SK-N-SH (cell line): ENCODE measurements at regions not wholly inside any gene's neighbourhood (a gene's known extent, or its start where the extent isn't known, plus 50 kb on each side); places are given as distances from the start of the nearest gene placed in this dataset.

Experiments used
- CTCF ChIA-PET: fragments of 300-600, 350-600 bp; formaldehyde crosslinking; extraction: SDS; loops from one replicate; lab custom pipeline; 2021; lab: Yijun Ruan, JAX
- POLR2A ChIA-PET: fragments of 350-600 bp; sonication (Branson Sonifier 250); formaldehyde crosslinking; extraction: SDS; loops from one replicate; lab custom pipeline; 2020; ENCODE audit warnings: antibody characterized with exemption, inconsistent platforms; lab: Yijun Ruan, JAX
- DNase-seq: peaks from one replicate; pipeline ENCODE4 v3.0.0; 2012
- H2AFZ ChIP-seq: fragments of 200-600 bp; sonication (generic); 2 replicates; pipeline ENCODE4 v1.8.1; 2016; ENCODE audit warnings: antibody characterized with exemption, mild to moderate bottlenecking, low read depth
- H3F3A ChIP-seq: fragments of 200-600 bp; sonication (generic); replicated peaks from 2 replicates; pipeline ENCODE3; 2016; ENCODE audit warnings: antibody characterized with exemption, mild to moderate bottlenecking; ENCODE audit not compliant: insufficient read depth
- H3K27ac ChIP-seq, 2 experiments: fragments of 200-500 bp in 1 of 2; fragments of 200-600 bp in 1 of 2; sonication (Bioruptor generic) in 1 of 2; sonication (generic), shearing (Covaris generic) in 1 of 2; 2 replicates each; pipeline versions ENCODE4 v1.5.1 to v1.6.1; 2014 to 2016; ENCODE audit warnings: low read depth in 2 of 2, inconsistent platforms in 1 of 2, low read length in 1 of 2, mild to moderate bottlenecking in 1 of 2, mixed read lengths in 1 of 2
- H3K27me3 ChIP-seq: fragments of 200-600 bp; sonication (generic), shearing (Covaris generic); 2 replicates; pipeline ENCODE4 v1.6.1; 2016; ENCODE audit warnings: mixed run types; ENCODE audit not compliant: insufficient read depth
- H3K36me3 ChIP-seq, 2 experiments: fragments of 200-500 bp in 1 of 2; fragments of 200-600 bp in 1 of 2; sonication (Bioruptor generic) in 1 of 2; sonication (generic) in 1 of 2; replicated peaks in 1 of 2; 2 replicates each; pipeline versions ENCODE3 to v1.5.1; 2014 to 2016; ENCODE audit warnings: low read length in 1 of 2, mild to moderate bottlenecking in 1 of 2; ENCODE audit not compliant: insufficient read depth in 2 of 2, control insufficient read depth in 1 of 2
- H3K4me1 ChIP-seq, 2 experiments: fragments of 200-500 bp in 1 of 2; fragments of 200-600 bp in 1 of 2; sonication (Bioruptor generic) in 1 of 2; sonication (generic), shearing (Covaris generic) in 1 of 2; 2 replicates each; pipeline versions ENCODE4 v1.5.1 to v1.6.1; 2014 to 2016; ENCODE audit warnings: low read depth in 1 of 2, low read length in 1 of 2, mixed run types in 1 of 2; ENCODE audit not compliant: insufficient read depth in 2 of 2, control insufficient read depth in 1 of 2
- H3K4me2 ChIP-seq: fragments of 200-600 bp; sonication (generic), shearing (Covaris generic); 2 replicates; pipeline ENCODE4 v1.6.1; 2017; ENCODE audit warnings: mixed run types
- H3K4me3 ChIP-seq, 2 experiments: fragments of 200-500 bp in 1 of 2; fragments of 200-600 bp in 1 of 2; sonication (Bioruptor generic) in 1 of 2; sonication (generic), shearing (Covaris generic) in 1 of 2; 2 replicates each; pipeline versions ENCODE4 v1.5.1 to v1.8.1; 2014 to 2016; ENCODE audit warnings: low read depth in 2 of 2, inconsistent platforms in 1 of 2, low read length in 1 of 2, mild to moderate bottlenecking in 1 of 2, mixed read lengths in 1 of 2, moderate library complexity in 1 of 2
- H3K79me2 ChIP-seq: fragments of 200-600 bp; sonication (generic); 2 replicates; pipeline ENCODE4 v1.8.1; 2017; ENCODE audit warnings: mild to moderate bottlenecking; ENCODE audit not compliant: insufficient read depth
- H3K9ac ChIP-seq: fragments of 200-600 bp; sonication (generic); 2 replicates; pipeline ENCODE4 v1.6.1; 2017; ENCODE audit warnings: mixed run types
- H3K9me2 ChIP-seq: fragments of 200-600 bp; sonication (generic); 2 replicates; pipeline ENCODE4 v1.6.1; 2017; ENCODE audit warnings: mixed run types
- H3K9me3 ChIP-seq: fragments of 200-600 bp; sonication (generic); 2 replicates; pipeline ENCODE4 v1.6.1; 2017; ENCODE audit warnings: mixed run types, mild to moderate bottlenecking, moderate library complexity
- H4K20me1 ChIP-seq: fragments of 200-600 bp; sonication (generic); 2 replicates; pipeline ENCODE4 v1.6.1; 2017; ENCODE audit warnings: mild to moderate bottlenecking, mixed run types; ENCODE audit not compliant: insufficient read depth
- CHD2 ChIP-seq: fragments of 150-350 bp; IDR thresholded peaks from 2 replicates; pipeline ENCODE4 v1.6.1; 2018; ENCODE audit warnings: low read length; ENCODE audit not compliant: partially characterized antibody
- ELF1 ChIP-seq: IDR thresholded peaks from 2 replicates; pipeline ENCODE4 v1.4.0; 2012
- EP300 ChIP-seq, 2 experiments: IDR thresholded peaks; 2 replicates each; pipeline versions ENCODE4 v1.4.0 to v1.6.1; 2012; ENCODE audit warnings: borderline replicate concordance in 1 of 2, low read depth in 1 of 2, low read length in 1 of 2
- EZH2phosphoT487 ChIP-seq: fragments of 200-600 bp; sonication (generic); IDR thresholded peaks from 2 replicates; pipeline ENCODE4 v1.6.1; 2017; ENCODE audit warnings: low read depth, mixed run types, mild to moderate bottlenecking, antibody characterized with exemption, moderate library complexity, borderline replicate concordance
- FOSL2 ChIP-seq: IDR thresholded peaks from 2 replicates; pipeline ENCODE4 v1.4.0; 2012; ENCODE audit warnings: low read depth, mild to moderate bottlenecking, moderate library complexity, borderline replicate concordance
- FOXM1 ChIP-seq: IDR thresholded peaks from 2 replicates; pipeline ENCODE4 v1.4.0; 2012; ENCODE audit warnings: low read depth, mild to moderate bottlenecking
- GATA2 ChIP-seq: sonication (generic); formaldehyde crosslinking; IDR thresholded peaks from 2 replicates; pipeline ENCODE4 v1.5.0; 2020; ENCODE audit warnings: mild to moderate bottlenecking, missing genetic modification reagents
- MXI1 ChIP-seq: IDR thresholded peaks from 2 replicates; pipeline ENCODE4 v1.6.1; 2012; ENCODE audit warnings: mild to moderate bottlenecking, low read depth, low read length, improper control_type of control experiment
- POLR2AphosphoS5 ChIP-seq: IDR thresholded peaks from 2 replicates; pipeline ENCODE4 v1.6.1; 2012; ENCODE audit warnings: low read depth, low read length
- RCOR1 ChIP-seq: fragments of 150-350 bp; IDR thresholded peaks from 2 replicates; pipeline ENCODE4 v1.6.1; 2017; ENCODE audit warnings: antibody characterized with exemption, low read length
- RXRA ChIP-seq: IDR thresholded peaks from 2 replicates; pipeline ENCODE4 v1.4.0; 2012; ENCODE audit warnings: low read depth, mild to moderate bottlenecking, borderline replicate concordance
- SMC3 ChIP-seq: IDR thresholded peaks from 2 replicates; pipeline ENCODE4 v1.6.1; 2012; ENCODE audit warnings: low read depth, low read length, improper control_type of control experiment
- TCF12 ChIP-seq: IDR thresholded peaks from 2 replicates; pipeline ENCODE4 v1.4.0; 2012
- TEAD4 ChIP-seq: IDR thresholded peaks from 2 replicates; pipeline ENCODE4 v1.4.0; 2012; ENCODE audit warnings: mild to moderate bottlenecking, borderline replicate concordance; ENCODE audit not compliant: insufficient read depth
- YY1 ChIP-seq: IDR thresholded peaks from 2 replicates; pipeline ENCODE4 v1.4.0; 2012; ENCODE audit warnings: low read depth, mild to moderate bottlenecking
- WGBS: methylation state at CpG from one replicate; pipeline ENCODE4 v1.1.6; 2017; ENCODE audit warnings: low lambda C conversion rate; 5-methylcytosine and 5-hydroxymethylcytosine counted together
- TF ChIP-seq, protein P1 (sequence below): IDR thresholded peaks from 2 replicates; pipeline ENCODE4 v1.4.0; 2012; ENCODE audit warnings: low read depth, borderline replicate concordance
- TF ChIP-seq, protein P2 (sequence below): fragments of 150-350 bp; IDR thresholded peaks from 2 replicates; pipeline ENCODE4 v1.6.1; 2017; ENCODE audit warnings: antibody characterized with exemption, low read length, low read depth, borderline replicate concordance
- TF ChIP-seq, protein P3 (sequence below): IDR thresholded peaks from 2 replicates; pipeline ENCODE4; 2012
- TF ChIP-seq, protein P4 (sequence below): IDR thresholded peaks from 2 replicates; pipeline ENCODE4 v1.4.0; 2012; ENCODE audit warnings: low read depth
- TF ChIP-seq, protein P5 (sequence below): fragments of 200-600 bp; sonication (generic); IDR thresholded peaks from 2 replicates; pipeline ENCODE4 v1.6.1; 2017; ENCODE audit warnings: antibody characterized with exemption, mild to moderate bottlenecking, moderate library complexity

DNA sequence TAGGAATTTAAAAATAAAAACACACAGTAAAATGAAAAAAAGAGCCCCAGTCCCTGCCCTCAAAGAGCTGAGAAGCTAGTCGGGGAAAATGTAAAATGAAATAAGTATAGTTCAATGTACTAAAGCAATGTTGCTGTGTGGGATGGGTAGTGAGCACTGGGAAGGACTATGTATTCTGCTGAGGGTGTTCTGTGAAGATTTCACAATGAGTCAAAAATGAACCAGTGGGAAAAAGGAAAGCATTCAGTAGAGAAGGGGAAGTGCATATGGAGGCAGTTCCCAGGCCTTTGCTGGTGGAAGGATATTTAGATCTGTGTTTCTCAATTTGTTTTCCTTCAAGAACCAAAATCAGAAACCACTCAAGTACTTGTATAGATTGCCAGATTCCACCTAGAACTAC lies 1094.7 kb upstream of the KLHL29 start:
- Histone ChIP-seq H3K9ac (no peak overlapping the region), H3K4me2 (no peak overlapping the region), H2AFZ (no peak overlapping the region), H4K20me1 (no peaks in the 10 kb centered on the region), H3K27ac (no peak overlapping the region), H3K36me3 (no peaks in the 10 kb centered on the region), H3K9me3 (peaks cover 8% of the 10 kb centered on the region; the same call in 1 of the 2 replicates), H3K4me3 (no peak overlapping the region), H3F3A (no peaks in the 10 kb centered on the region), H3K27me3 (no peaks in the 10 kb centered on the region), H3K79me2 (no peaks in the 10 kb centered on the region), H3K9me2 (no peaks in the 10 kb centered on the region), H3K4me1 (peaks cover 0 to 2% of the 10 kb centered on the region in 2 experiments; a peak in 2 of 4 replicates)
- ChIA-PET POLR2A (no interaction called here), CTCF (interaction anchor here (0.8 to 1.4 kb wide), 2 partner anchors 13 to 66 kb away, joined by 3 to 5 read pairs; no protein-coding TSS in a partner anchor)
- TF ChIP-seq ELF1 (no peak), TCF12 (no peak), YY1 (no peak), MXI1 (no peak), SMC3 (no peak), FOXM1 (no peak), POLR2AphosphoS5 (no peak), FOSL2 (no peak), EZH2phosphoT487 (no peak), TEAD4 (no peak), RXRA (no peak), RCOR1 (no peak), GATA2 (no peak), EP300 (IDR thresholded peaks at IDR 0.05; ENCODE audit: borderline replicate concordance in 1 of 2, low read depth in 1 of 2, low read length in 1 of 2) (no peak), CHD2 (no peak)
- TF ChIP-seq, protein P1, sequence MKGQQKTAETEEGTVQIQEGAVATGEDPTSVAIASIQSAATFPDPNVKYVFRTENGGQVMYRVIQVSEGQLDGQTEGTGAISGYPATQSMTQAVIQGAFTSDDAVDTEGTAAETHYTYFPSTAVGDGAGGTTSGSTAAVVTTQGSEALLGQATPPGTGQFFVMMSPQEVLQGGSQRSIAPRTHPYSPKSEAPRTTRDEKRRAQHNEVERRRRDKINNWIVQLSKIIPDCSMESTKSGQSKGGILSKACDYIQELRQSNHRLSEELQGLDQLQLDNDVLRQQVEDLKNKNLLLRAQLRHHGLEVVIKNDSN = no peak
- TF ChIP-seq, protein P2, sequence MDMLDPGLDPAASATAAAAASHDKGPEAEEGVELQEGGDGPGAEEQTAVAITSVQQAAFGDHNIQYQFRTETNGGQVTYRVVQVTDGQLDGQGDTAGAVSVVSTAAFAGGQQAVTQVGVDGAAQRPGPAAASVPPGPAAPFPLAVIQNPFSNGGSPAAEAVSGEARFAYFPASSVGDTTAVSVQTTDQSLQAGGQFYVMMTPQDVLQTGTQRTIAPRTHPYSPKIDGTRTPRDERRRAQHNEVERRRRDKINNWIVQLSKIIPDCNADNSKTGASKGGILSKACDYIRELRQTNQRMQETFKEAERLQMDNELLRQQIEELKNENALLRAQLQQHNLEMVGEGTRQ = no peak
- TF ChIP-seq, protein P3, sequence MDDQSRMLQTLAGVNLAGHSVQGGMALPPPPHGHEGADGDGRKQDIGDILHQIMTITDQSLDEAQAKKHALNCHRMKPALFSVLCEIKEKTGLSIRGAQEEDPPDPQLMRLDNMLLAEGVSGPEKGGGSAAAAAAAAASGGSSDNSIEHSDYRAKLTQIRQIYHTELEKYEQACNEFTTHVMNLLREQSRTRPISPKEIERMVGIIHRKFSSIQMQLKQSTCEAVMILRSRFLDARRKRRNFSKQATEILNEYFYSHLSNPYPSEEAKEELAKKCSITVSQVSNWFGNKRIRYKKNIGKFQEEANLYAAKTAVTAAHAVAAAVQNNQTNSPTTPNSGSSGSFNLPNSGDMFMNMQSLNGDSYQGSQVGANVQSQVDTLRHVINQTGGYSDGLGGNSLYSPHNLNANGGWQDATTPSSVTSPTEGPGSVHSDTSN = no peak
- TF ChIP-seq, protein P4, sequence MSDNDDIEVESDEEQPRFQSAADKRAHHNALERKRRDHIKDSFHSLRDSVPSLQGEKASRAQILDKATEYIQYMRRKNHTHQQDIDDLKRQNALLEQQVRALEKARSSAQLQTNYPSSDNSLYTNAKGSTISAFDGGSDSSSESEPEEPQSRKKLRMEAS = no peak
- TF ChIP-seq, protein P5, sequence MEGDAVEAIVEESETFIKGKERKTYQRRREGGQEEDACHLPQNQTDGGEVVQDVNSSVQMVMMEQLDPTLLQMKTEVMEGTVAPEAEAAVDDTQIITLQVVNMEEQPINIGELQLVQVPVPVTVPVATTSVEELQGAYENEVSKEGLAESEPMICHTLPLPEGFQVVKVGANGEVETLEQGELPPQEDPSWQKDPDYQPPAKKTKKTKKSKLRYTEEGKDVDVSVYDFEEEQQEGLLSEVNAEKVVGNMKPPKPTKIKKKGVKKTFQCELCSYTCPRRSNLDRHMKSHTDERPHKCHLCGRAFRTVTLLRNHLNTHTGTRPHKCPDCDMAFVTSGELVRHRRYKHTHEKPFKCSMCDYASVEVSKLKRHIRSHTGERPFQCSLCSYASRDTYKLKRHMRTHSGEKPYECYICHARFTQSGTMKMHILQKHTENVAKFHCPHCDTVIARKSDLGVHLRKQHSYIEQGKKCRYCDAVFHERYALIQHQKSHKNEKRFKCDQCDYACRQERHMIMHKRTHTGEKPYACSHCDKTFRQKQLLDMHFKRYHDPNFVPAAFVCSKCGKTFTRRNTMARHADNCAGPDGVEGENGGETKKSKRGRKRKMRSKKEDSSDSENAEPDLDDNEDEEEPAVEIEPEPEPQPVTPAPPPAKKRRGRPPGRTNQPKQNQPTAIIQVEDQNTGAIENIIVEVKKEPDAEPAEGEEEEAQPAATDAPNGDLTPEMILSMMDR = no peak
- DNase-seq = no peak
- 14% methylated on average over 1 of the region's 1 CpG for WGBS
